DMS79 (cell line): ENCODE measurements at regions not wholly inside any gene's neighbourhood (a gene's known extent, or its start where the extent isn't known, plus 50 kb on each side); places are given as distances from the start of the nearest gene placed in this dataset.
"Not testable (repeated sequence)": the region's sequence is repeated elsewhere in the genome, so short reads cannot be mapped to it uniquely, and the experiment has no call there.

Experiments
- DNase-seq: peaks from one replicate; lab custom pipeline; 2025; lab: John Stamatoyannopoulos, UW

GRCh38 chr2:203585516-203585915 lies 50.4 kb upstream of the RAPH1 start:
- no peak for DNase-seq

GRCh38 chr2:203586206-203586605 lies 51.1 kb upstream of the RAPH1 start:
- DNase-seq, result no peak

- DNase-seq, result no peak
Observed at GRCh38 chr2:203586696-203587095, 51.6 kb upstream of the RAPH1 start.

GRCh38 chr2:203590496-203590895 lies 55.4 kb upstream of the RAPH1 start:
- DNase-seq, result no peak

- no peak for DNase-seq
Observed at GRCh38 chr2:203591642-203592041, 56.5 kb upstream of the RAPH1 start.

- no peak for DNase-seq
Observed at GRCh38 chr2:203592470-203592869, 57.4 kb upstream of the RAPH1 start.

GRCh38 chr2:203594541-203594940 lies 59.4 kb upstream of the RAPH1 start:
- no peak for DNase-seq

GRCh38 chr2:203596183-203596582 lies 61.1 kb upstream of the RAPH1 start:
- no peak for DNase-seq

GRCh38 chr2:203599509-203599908 lies 64.4 kb upstream of the RAPH1 start:
- no peak for DNase-seq

GRCh38 chr2:203600286-203600685 lies 65.2 kb upstream of the RAPH1 start:
- DNase-seq, result no peak

- DNase-seq, result no peak
Observed at GRCh38 chr2:203603456-203604389, 68.6 kb upstream of the RAPH1 start.

GRCh38 chr2:203605302-203605701 lies 70.2 kb upstream of the RAPH1 start:
- no peak for DNase-seq

GRCh38 chr2:203606051-203606450 lies 71.0 kb upstream of the RAPH1 start:
- no peak for DNase-seq

- DNase-seq, result no peak
Observed at GRCh38 chr2:203610558-203610957, 75.5 kb upstream of the RAPH1 start.

GRCh38 chr2:203612246-203612645 lies 77.1 kb upstream of the RAPH1 start:
- DNase-seq, result no peak

- DNase-seq, result no peak
Observed at GRCh38 chr2:203619267-203619878, 84.3 kb upstream of the RAPH1 start.

GRCh38 chr2:203621981-203622515 lies 84.4 kb upstream of the CD28 start:
- no peak for DNase-seq

- no peak for DNase-seq
Observed at GRCh38 chr2:203623096-203623495, 83.3 kb upstream of the CD28 start.

- DNase-seq, result no peak
Observed at GRCh38 chr2:203623661-203624060, 82.8 kb upstream of the CD28 start.

GRCh38 chr2:203625701-203626100 lies 80.7 kb upstream of the CD28 start:
- no peak for DNase-seq

- not testable (repeated sequence) for DNase-seq
Observed at GRCh38 chr2:203626247-203626646, 80.2 kb upstream of the CD28 start.

GRCh38 chr2:203626952-203627681 lies 79.3 kb upstream of the CD28 start:
- no peak for DNase-seq
